Non-pigmented ciliary epithelial cell (primary cell): ENCODE measurements at regions not wholly inside any gene's neighbourhood (a gene's known extent, or its start where the extent isn't known, plus 50 kb on each side); places are given as distances from the start of the nearest gene placed in this dataset.

Source experiments
- DNase-seq: peaks from one replicate; pipeline ENCODE4 v3.0.0-alpha.2; 2010; ENCODE audit warnings: low read depth

GRCh38 chr13:75938811-75939560, 302.9 kb downstream of the LMO7 start:
- no peak for DNase-seq

DNA sequence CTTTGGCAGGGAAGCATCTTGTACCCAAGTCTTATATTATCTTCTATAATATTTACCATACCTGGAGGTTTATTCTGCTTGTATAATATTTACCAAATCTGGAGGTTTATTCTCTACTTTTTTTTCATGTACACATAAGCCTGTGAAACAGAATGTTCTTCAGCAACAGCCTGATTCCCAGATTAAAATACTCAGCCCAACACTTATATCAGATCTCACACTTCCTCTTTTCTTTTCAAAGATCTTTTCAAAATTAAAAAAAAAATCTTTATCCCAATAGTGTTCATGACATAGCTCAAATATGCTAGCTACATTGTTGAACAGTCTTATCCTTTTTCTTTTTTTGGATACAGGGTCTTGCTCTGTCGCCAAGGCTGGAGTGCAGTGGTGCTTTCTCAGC, 300.7 kb downstream of the LMO7 start:
- no peak for DNase-seq

GRCh38 chr13:75935805-75936204, 299.7 kb downstream of the LMO7 start:
- DNase-seq = no peak

GRCh38 chr13:75934889-75935288, 298.8 kb downstream of the LMO7 start:
- DNase-seq = peak; percentile 42

GRCh38 chr13:75932636-75933035, 296.5 kb downstream of the LMO7 start:
- no peak for DNase-seq

- DNase-seq = no peak
Measured at GRCh38 chr13:75931116-75931515, 295.0 kb downstream of the LMO7 start.

- no peak for DNase-seq
Measured at GRCh38 chr13:75929076-75929475, 292.9 kb downstream of the LMO7 start.

DNA sequence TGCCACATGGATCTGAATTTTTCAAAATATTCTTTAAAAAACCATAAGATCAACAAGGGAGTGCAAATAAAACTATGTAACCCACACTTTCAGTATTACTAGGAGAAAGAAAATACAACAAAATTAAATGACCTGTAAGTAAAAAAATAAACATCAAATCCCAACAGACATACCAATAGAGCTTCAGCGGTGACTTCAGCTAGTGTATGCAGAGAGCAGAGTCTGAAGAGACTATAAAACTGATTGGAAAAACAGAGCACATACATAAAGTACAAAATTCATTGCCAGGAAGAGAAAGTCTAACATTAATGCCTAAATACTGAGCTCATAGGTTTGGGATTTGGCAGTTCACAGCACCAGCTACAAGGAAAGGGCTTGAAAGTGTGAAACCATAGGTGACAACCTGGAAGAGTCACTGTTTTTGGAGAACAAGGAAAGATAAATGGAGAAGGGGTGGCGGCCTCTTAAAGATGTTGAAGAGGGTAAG, 291.1 kb downstream of the LMO7 start:
- no peak for DNase-seq

GRCh38 chr13:75920536-75920935, 284.4 kb downstream of the LMO7 start:
- no peak for DNase-seq

DNA sequence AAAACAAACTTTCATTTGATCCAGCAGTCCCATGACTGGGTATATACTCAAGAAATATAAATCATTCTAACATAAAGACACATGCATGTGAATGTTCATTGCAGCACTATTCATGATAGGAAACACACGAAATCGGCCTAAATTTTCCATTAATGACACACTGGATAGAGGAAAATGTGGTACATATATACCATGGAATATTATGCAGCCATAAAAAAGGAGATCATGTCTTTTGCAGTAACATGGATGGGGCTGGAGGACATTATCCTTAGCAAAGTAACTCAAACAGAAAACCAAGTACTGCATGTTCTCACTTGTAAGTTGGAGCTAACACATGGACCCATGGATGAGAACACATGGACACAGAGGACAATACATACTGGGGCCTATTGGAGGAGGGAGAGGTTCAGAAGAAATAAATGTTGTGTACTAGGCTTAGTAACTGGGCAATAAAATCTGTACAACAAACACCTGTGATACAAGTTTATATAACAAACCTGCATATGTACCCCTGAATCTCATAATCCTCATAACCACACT, 283.6 kb downstream of the LMO7 start:
- no peak for DNase-seq

DNA sequence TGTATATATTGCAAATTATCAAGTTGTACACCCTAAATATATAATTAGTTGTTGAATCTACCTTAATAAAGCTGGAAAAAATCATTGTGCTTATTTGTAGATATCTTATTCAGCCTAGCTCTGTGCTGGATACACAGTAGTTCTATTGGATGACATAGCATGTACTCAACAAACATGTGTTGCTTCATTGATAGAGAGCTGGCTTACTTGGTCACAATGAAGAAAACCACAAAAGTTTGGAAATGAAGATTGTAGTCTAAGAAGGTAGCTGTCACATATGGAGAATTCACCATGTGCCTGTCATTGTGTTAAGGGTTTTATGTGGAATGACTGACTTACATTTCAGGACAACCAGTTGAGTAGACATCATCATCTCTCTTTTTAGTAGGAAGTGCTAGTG, 278.9 kb downstream of the LMO7 start:
- no peak for DNase-seq

DNA sequence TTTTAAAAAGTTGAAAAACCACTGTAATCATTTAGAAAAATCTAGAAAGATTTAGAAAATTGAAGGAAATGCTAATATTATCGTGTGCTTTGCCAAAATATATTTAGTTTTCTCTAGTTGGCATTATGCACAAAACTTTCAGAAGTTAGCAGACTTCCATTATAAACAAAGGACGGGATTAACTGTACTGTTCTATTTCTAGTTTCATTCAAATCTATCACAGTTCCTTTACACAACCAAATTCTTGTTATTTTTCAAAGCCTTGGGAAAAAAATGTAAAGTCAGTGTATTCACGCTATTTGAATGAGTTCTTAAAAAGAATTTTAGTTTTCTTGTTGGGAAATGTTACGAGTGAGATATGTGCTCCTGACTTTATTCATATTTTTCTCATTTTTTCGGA, 277.8 kb downstream of the LMO7 start:
- DNase-seq = no peak

GRCh38 chr13:75910591-75910990, 274.5 kb downstream of the LMO7 start:
- no peak for DNase-seq
